HG03045 (cell line): ENCODE measurements at regions not wholly inside any gene's neighbourhood (a gene's known extent, or its start where the extent isn't known, plus 50 kb on each side); places are given as distances from the start of the nearest gene placed in this dataset.

Source experiments
- ATAC-seq: cut with Tn5 transposase; IDR thresholded peaks from one replicate; pipeline ENCODE4 v1.9.1; 2021; ENCODE audit warnings: mild to moderate bottlenecking, moderate library complexity; ENCODE audit not compliant: unreplicated experiment

DNA sequence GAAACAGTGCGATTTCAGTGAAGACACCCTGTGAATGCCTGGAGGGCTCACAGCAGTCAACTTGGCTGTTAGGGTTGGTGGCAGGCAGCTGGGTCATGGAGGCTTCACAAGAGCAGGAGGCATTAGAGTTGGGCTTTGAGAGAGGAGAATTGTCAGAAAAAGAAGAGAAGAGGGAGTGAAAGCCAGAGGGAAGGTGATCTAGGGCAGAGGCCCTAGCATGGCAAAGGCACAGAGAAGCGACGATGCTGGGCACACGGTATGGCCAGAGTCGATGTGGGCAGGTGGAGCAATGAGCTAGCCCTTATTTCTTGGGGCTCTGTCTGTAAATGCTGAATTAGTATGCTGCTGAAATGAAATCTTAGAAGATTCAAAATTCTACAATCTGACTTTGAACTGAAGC is 52.6 kb upstream of the OLFM4 start:
- no peak for ATAC-seq

DNA sequence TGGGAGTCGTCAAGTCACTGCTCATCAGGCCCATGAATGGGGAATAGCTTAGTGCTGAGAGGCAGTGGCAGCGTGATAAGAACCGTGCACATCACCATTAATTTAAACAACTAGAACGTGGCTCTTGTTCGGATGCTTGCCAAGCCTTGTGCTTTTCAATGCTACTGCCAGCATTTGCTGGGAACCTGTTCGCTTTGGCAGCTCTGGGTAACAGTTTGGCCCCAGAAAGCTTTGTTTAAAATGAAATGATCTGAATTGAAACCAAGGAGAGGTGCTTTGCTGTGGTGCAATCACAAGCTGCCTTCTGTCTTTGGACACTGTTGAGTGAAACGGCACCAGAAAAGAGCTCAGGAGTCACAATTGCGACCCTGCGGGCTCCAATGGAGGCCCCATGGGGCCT is 53.5 kb upstream of the OLFM4 start:
- no peak for ATAC-seq

- no peak for ATAC-seq
Measured at GRCh38 chr13:52974711-52975110, 53.9 kb upstream of the OLFM4 start.

- ATAC-seq, result no peak
Measured at GRCh38 chr13:52969373-52969772, 59.2 kb upstream of the OLFM4 start.

- ATAC-seq, result peak; percentile 99
Measured at GRCh38 chr13:52968074-52968700, 60.4 kb upstream of the OLFM4 start.

DNA sequence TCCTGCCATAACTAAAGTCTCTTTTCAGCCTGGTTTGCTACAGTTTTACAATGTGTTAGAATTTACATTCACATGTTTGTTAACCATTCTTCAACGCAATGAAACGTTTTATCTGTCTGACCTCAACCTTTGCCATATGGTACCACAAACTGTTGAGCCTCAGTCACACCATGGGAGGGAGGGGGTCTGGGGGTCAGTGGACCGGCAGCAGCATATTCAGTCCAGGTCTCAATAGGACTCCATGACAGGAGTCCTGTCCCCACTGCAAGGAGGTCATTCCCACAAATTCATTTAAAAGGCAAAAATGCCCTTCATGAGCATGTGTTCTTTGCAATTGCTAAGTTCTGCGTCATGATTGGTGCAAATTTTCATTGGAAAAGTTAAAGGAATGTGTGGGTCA is 66.6 kb upstream of the OLFM4 start:
- ATAC-seq, result no peak

DNA sequence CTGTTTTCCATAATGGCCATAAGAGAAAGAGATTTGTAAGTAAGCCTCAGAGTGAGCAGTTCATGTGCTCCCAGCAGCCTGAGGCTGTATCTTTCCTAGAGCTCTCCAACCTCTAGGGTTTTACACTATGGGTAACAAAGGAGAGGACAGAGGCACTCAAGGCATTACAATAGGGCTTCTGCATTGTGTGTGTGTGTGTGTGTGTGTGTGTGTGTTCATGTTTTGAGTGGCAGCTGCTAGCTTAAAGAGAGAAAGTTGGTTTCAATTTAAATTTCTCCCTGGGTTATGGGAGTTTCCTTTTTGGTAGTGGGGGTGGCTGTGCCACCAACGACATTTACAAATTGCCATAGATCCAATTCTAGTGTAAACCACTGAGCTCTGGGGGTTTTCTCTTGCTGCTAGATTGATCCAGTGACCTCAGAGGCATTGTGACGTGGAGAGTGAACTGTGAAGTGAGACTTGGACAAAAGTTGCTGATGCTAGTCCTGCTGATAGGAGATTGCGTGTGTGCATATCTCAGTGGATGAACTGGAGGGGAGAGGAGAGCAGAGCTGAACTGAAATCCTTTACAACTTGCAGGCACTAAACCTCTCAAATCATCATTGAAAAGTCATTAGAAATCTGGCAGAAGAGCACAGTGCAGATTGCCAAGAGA is 67.2 kb upstream of the OLFM4 start:
- ATAC-seq, result no peak

- ATAC-seq, result no peak
Measured at GRCh38 chr13:52955472-52955874, 73.1 kb upstream of the OLFM4 start.

DNA sequence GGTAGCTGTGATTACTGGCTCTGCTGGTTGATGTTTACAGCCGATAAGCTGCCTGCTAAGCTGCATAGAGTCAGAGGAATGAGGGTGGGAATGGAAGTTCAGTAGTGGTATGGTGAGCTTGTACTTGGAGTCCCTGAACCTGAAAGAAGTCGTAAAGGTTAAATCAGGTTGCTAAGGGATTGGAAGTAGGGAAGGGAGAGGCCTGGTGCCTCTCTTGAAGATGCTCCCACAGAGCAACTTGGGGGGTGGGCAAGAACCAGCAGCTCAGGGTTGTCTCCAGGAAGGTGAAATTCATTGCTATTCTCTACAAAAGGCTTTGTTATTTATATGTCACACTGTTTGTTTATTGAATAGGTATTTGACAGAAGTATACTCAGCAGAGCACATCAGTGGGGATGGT is 73.8 kb upstream of the OLFM4 start:
- no peak for ATAC-seq

DNA sequence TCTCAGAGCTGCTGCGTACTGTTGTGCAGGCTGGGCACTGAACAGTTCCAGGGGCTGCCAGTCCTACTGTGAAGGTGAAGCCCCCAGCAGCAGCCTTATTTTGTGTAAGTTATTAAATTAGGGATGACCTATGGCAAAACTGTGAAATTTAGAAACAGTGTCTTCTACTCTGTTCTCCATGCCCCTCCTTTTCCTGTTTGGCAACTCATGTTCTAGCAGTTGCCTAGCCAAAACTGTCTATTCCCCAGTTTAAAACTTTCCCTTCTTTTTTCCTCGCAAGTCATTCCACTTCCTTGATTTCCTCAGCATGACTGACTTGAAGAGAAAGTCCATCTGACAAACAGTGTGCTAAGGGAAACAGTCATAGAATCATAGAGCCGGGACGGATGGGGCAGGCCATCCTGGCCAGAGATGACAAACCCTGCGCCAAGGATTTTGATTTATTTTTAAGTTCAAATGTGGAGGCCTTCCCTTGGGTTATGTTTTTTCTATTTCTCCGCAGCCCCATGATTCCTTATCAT is 78.1 kb upstream of the OLFM4 start:
- ATAC-seq, result no peak

- ATAC-seq, result no peak
Measured at GRCh38 chr13:52949742-52950141, 78.9 kb upstream of the OLFM4 start.

GRCh38 chr13:52949044-52949443 is 79.6 kb upstream of the OLFM4 start:
- ATAC-seq, result no peak

- ATAC-seq, result no peak
Measured at GRCh38 chr13:52947921-52948373, 80.7 kb upstream of the OLFM4 start.

- ATAC-seq, result no peak
Measured at GRCh38 chr13:52945348-52945747, 83.3 kb upstream of the OLFM4 start.

GRCh38 chr13:52944697-52945096 is 83.9 kb upstream of the OLFM4 start:
- no peak for ATAC-seq

GRCh38 chr13:52938065-52938464 is 89.6 kb upstream of the PCDH8 start:
- no peak for ATAC-seq

GRCh38 chr13:52936806-52937205 is 88.4 kb upstream of the PCDH8 start:
- no peak for ATAC-seq

DNA sequence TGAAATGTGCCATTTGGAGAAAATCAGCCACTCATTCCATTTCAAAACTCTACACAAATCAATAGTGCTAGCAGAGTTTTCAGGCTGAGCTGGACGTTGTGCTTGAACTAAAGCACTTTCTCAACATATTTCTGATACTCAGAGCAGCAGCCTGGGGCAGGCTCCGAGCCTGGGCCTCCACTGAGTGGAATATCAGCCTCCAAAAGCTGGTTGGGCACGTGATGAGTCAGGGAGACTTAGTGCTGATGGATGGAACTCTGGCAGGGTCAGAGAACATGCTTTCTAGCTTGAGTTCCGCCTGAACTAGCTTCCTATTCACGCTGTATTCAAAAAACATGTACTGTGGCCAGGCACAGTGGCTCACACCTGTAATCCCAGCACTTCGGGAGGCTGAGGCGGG is 85.8 kb upstream of the PCDH8 start:
- no peak for ATAC-seq

DNA sequence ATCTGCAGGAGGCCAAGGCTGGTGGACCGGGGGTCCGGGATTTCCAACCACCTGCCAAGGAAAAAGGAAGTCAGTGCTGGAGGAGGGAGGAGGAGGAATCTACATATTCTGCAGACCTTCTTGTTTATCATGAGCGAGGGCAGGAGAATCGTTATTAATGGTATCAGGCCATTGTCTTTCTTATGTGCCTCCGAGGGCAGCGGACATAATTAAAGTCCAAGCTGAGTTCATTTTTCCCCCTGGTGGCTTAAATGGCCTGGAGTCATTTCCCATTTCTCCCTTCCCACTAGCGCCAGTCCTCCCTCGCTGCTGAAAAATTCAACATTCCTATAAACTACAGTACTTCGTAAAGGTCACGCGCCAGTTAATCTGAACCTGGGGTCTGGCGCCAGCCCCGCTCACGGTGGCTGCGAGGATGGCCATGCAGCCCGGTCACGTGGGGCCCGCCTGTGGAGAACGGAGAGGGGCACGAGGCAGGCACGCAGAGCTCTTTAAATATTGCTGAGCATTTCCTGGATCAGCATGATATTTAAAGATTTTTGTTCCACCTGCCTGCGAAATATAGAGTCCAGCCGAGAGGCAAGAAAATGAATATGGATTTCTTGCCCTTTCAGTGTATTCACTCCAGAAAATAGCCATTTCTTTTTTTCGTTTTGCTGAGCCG is 85.2 kb upstream of the PCDH8 start:
- no peak for ATAC-seq

DNA sequence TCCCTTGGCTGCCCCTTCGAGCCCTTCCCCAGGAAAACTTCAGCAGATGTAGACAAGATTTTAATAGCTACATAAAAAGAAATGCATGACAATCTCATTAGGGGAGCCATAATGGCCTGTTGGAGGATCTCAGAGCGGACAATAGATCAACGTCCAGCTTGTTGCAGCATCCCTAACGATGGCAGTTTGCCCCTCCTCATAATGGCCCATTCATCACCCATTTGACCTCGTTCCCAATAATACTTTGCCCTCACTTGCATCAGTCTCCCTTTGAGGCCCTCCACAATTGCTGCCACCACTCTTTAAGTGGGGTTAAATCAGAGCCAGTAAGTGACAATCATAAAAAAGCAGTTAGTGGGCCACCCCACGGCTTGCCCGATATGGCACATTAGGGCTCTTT is 84.7 kb upstream of the PCDH8 start:
- no peak for ATAC-seq

GRCh38 chr13:52932649-52933048 is 84.2 kb upstream of the PCDH8 start:
- no peak for ATAC-seq
